ENCODE measurements at regions not wholly inside any gene's neighbourhood (a gene's known extent, or its start where the extent isn't known, plus 50 kb on each side); places are given as distances from the start of the nearest gene placed in this dataset.

- peaks cover 52% of the 10 kb centered on the region for H3K4me1 Mint-ChIP-seq
- Histone ChIP-seq H3K4me1 (ENCODE audit: insufficient read depth) (peaks cover 14% of the 10 kb centered on the region), H3K9me2 (ENCODE audit: insufficient read depth) (no peaks in the 10 kb centered on the region; the same call in 1 of the 2 replicates), H3K4me3 (no peak overlapping the region), H3K79me2 (replicated peaks; ENCODE audit: insufficient read depth) (peaks cover 96% of the 10 kb centered on the region), H4K20me1 (replicated peaks; ENCODE audit: insufficient read depth) (0 out of 2 replicates have a peak, but pooled peaks cover 3% of the 10 kb centered on the region), H2AFZ (no peak overlapping the region), H3K4me2 (no peak overlapping the region), H3K27me3 (ENCODE audit: insufficient read depth) (no peaks in the 10 kb centered on the region), H3F3A (replicated peaks; ENCODE audit: low read depth) (no peaks in the 10 kb centered on the region), H3K27ac (ENCODE audit: low read depth) (no peak overlapping the region), H3K36me3 (ENCODE audit: insufficient read depth) (no peaks in the 10 kb centered on the region)
- DNase-seq (ENCODE audit: low spot score) (no peak), ATAC-seq (no peak)
- no peak overlapping the region for H3K4me3 Mint-ChIP-seq
- peaks cover 8% of the 10 kb centered on the region for H3K27me3 Mint-ChIP-seq (ENCODE audit: insufficient read depth, low read depth, poor library complexity)
- H3K36me3 Mint-ChIP-seq (ENCODE audit: low read depth), result peaks cover under 1% of the 10 kb centered on the region; the same call in 1 of the 3 replicates
- H3K27ac Mint-ChIP-seq, result no peak overlapping the region
- no peaks in the 10 kb centered on the region for H3K9me3 Mint-ChIP-seq
- TF ChIP-seq ETS1 (IDR thresholded peaks at IDR 0.05) (no peak), ZNF331 (CRISPR knock-in tag; IDR thresholded peaks at IDR 0.05; ENCODE audit: low read depth) (no peak), POLR2AphosphoS5 (IDR thresholded peaks at IDR 0.05; ENCODE audit: low read depth) (no peak), CREB1 (CRISPR knock-in tag; IDR thresholded peaks at IDR 0.05; ENCODE audit: low read depth) (no peak), STAT1 (IDR thresholded peaks at IDR 0.05; ENCODE audit: unreplicated experiment) (no peak), ZNF114 (CRISPR knock-in tag; IDR thresholded peaks at IDR 0.05) (no peak), CTCF (conservative IDR thresholded peaks at IDR 0.05; ENCODE audit: low read depth in 2 of 2) (no peak), JUNB (IDR thresholded peaks at IDR 0.05; ENCODE audit: unreplicated experiment) (no peak), ZNF462 (CRISPR knock-in tag; IDR thresholded peaks at IDR 0.05) (no peak), EZH2phosphoT487 (IDR thresholded peaks at IDR 0.05; ENCODE audit: unreplicated experiment) (no peak), NANOG (IDR thresholded peaks at IDR 0.05; ENCODE audit: borderline replicate concordance) (no peak), EZH2 (IDR thresholded peaks at IDR 0.05; ENCODE audit: low read depth, unreplicated experiment) (no peak), REST (IDR thresholded peaks at IDR 0.05; ENCODE audit: unreplicated experiment) (no peak)
Measured at GRCh38 chr11:92390783-92391182, 166.2 kb downstream of the FAT3 start.

All from GM23338 (cell line).